Lung (tissue), 11 donors: ENCODE measurements at regions not wholly inside any gene's neighbourhood (a gene's known extent, or its start where the extent isn't known, plus 50 kb on each side); places are given as distances from the start of the nearest gene placed in this dataset.

Experiments used
- ATAC-seq: fragments of 200-7000 bp; cut with Tn5 transposase; one replicate; pipeline ENCODE4 v1.9.1; 2020; ENCODE audit warnings: moderate number of reproducible peaks; ENCODE audit not compliant: insufficient read depth, low FRiP score
- DNase-seq, 3 donors: peaks; one replicate each; pipeline ENCODE4 v3.0.0-alpha.2; 2013 to 2017
- H3K27ac ChIP-seq, 2 donors: one replicate each; pipeline ENCODE4 v1.5.1; 2013; ENCODE audit warnings: mild to moderate bottlenecking in 2 of 2, moderate library complexity in 2 of 2, control low read depth in 1 of 2, inconsistent platforms in 1 of 2, low read depth in 1 of 2, low read length in 1 of 2
- H3K27me3 ChIP-seq, 3 donors: one replicate each; pipeline ENCODE4 v1.5.1; 2013; ENCODE audit warnings: low read length in 2 of 3; ENCODE audit not compliant: control insufficient read depth in 3 of 3, insufficient read depth in 3 of 3
- H3K36me3 ChIP-seq, 4 donors: one replicate each; pipeline ENCODE4 v1.5.1; 2013; ENCODE audit warnings: low read length in 4 of 4, mild to moderate bottlenecking in 1 of 4, moderate library complexity in 1 of 4; ENCODE audit not compliant: control insufficient read depth in 4 of 4, insufficient read depth in 4 of 4
- H3K4me1 ChIP-seq, 5 donors: one replicate each; pipeline ENCODE4 v1.5.1; 2013; ENCODE audit warnings: low read length in 5 of 5, mild to moderate bottlenecking in 2 of 5, moderate library complexity in 1 of 5; ENCODE audit not compliant: control insufficient read depth in 5 of 5, insufficient read depth in 5 of 5
- H3K4me3 ChIP-seq: one replicate; pipeline ENCODE4 v1.5.1; 2013; ENCODE audit warnings: mild to moderate bottlenecking, control low read depth, moderate library complexity
- H3K9ac ChIP-seq, 2 donors: one replicate each; pipeline ENCODE4 v1.5.1; 2013; ENCODE audit warnings: low read length in 2 of 2, control low read depth in 1 of 2; ENCODE audit not compliant: insufficient read depth in 1 of 2
- H3K9me3 ChIP-seq, 4 donors: one replicate each; pipeline ENCODE4 v1.5.1; 2013; ENCODE audit warnings: low read length in 3 of 4, mild to moderate bottlenecking in 1 of 4, moderate library complexity in 1 of 4; ENCODE audit not compliant: control insufficient read depth in 4 of 4, insufficient read depth in 3 of 4
- CTCF ChIP-seq: IDR thresholded peaks from 2 replicates; pipeline ENCODE4 v1.5.1; 2012; ENCODE audit warnings: mild to moderate bottlenecking; ENCODE audit errors: control extremely low read depth, extremely low read depth
- WGBS, 2 donors: extraction: QIAGEN DNeasy Blood & Tissue Kit; methylation state at CpG; one replicate each; pipeline ENCODE4 v1.1.7; 2013; 5-methylcytosine and 5-hydroxymethylcytosine counted together
- donor health status: control.
- donor health status: control.
- donor health status: Bipolar disorder and iron deficiency.
- donor health status: healthy.
- donor health status: DM: yes; HTN: yes; CAD: no.

GRCh38 chr10:123548770-123549169 is 117.4 kb upstream of the GPR26 start:
- DNase-seq (no peak), ATAC-seq (no peak)
- Histone ChIP-seq H3K36me3 (no peaks in the 10 kb centered on the region), H3K27ac (no peak overlapping the region), H3K4me3 (no peak overlapping the region), H3K4me1 (no peaks in the 10 kb centered on the region), H3K27me3 (peaks cover 0 to 23% (median 9%) of the 10 kb centered on the region in 3 donors), H3K9me3 (no peaks in the 10 kb centered on the region), H3K9ac (no peak overlapping the region)
- no peak for TF ChIP-seq CTCF
- WGBS, 2 donors, result 84 to 100% methylated on average over 1 to 2 of the region's 2 CpGs

- Histone ChIP-seq H3K9me3 (no peaks in the 10 kb centered on the region), H3K4me3 (no peak overlapping the region), H3K27ac (no peak overlapping the region), H3K27me3 (peaks cover 3 to 23% (median 9%) of the 10 kb centered on the region in 3 donors), H3K36me3 (no peaks in the 10 kb centered on the region), H3K9ac (no peak overlapping the region), H3K4me1 (no peaks in the 10 kb centered on the region)
- DNase-seq (no peak), ATAC-seq (no peak)
- WGBS, 2 donors, result 82 to 88% methylated on average over 7 of the region's 7 CpGs
- no peak for TF ChIP-seq CTCF
Observed at GRCh38 chr10:123549761-123550454, 116.2 kb upstream of the GPR26 start.

- Histone ChIP-seq H3K9ac (no peak overlapping the region), H3K4me3 (no peak overlapping the region), H3K4me1 (no peaks in the 10 kb centered on the region), H3K27ac (no peak overlapping the region), H3K27me3 (peaks cover 3 to 23% (median 11%) of the 10 kb centered on the region in 3 donors), H3K36me3 (no peaks in the 10 kb centered on the region), H3K9me3 (no peaks in the 10 kb centered on the region)
- TF ChIP-seq CTCF, result no peak
- WGBS, 2 donors, result 56 to 64% methylated on average over 9 of the region's 9 CpGs
- ATAC-seq (no peak), DNase-seq (no peak)
Observed at GRCh38 chr10:123550675-123551096, 115.5 kb upstream of the GPR26 start.

DNA sequence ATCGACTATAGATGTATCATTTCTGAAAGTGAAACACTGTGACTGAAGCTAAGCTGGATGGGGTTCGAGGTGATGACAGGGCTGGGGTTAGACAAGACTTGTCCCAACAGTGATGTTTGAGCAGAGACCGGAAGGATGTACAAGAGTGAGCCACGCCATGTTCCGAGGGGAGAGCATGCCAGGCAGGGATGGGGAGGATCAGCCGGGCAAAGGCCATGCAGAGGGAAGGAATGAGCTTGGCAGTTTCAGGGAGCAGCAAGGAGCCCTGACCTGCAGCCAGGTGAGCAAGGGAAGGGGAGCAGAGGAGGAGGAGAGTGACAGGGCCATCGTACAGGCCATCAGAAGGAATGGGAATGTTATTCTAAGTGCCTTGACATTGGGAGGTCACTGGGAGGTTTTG is 114.9 kb upstream of the GPR26 start:
- ATAC-seq (no peak), DNase-seq (no peak)
- H3K9ac ChIP-seq, result no peak overlapping the region
- no peak overlapping the region for H3K27ac ChIP-seq
- 86 to 94% methylated on average over 7 of the region's 7 CpGs for WGBS, 2 donors
- H3K36me3 ChIP-seq, result no peaks in the 10 kb centered on the region
- H3K27me3 ChIP-seq, result peaks cover 3 to 23% (median 11%) of the 10 kb centered on the region in 3 donors
- TF ChIP-seq CTCF, result no peak
- H3K4me3 ChIP-seq, result no peak overlapping the region
- no peaks in the 10 kb centered on the region for H3K9me3 ChIP-seq
- H3K4me1 ChIP-seq, result no peaks in the 10 kb centered on the region
